ENCODE measurements at regions not wholly inside any gene's neighbourhood (a gene's known extent, or its start where the extent isn't known, plus 50 kb on each side); places are given as distances from the start of the nearest gene placed in this dataset.

- TF ChIP-seq CTCF (IDR thresholded peaks at IDR 0.05): no peak
Observed at GRCh38 chr2:19659024-19659792, 242.6 kb downstream of the TTC32 start.

GRCh38 chr2:19656011-19656410 is 245.8 kb downstream of the TTC32 start:
- TF ChIP-seq CTCF (IDR thresholded peaks at IDR 0.05): no peak

GRCh38 chr2:19654310-19655090 is 247.3 kb downstream of the TTC32 start:
- no peak for TF ChIP-seq CTCF (IDR thresholded peaks at IDR 0.05)

GRCh38 chr2:19653509-19653908 is 248.3 kb downstream of the TTC32 start:
- no peak for TF ChIP-seq CTCF (IDR thresholded peaks at IDR 0.05)

- no peak for TF ChIP-seq CTCF (IDR thresholded peaks at IDR 0.05)
Observed at GRCh38 chr2:19652811-19653210, 249.0 kb downstream of the TTC32 start.

- TF ChIP-seq CTCF (IDR thresholded peaks at IDR 0.05): no peak
Observed at GRCh38 chr2:19651466-19651865, 250.3 kb downstream of the TTC32 start.

GRCh38 chr2:19649785-19650380 is 251.9 kb downstream of the TTC32 start:
- no peak for TF ChIP-seq CTCF (IDR thresholded peaks at IDR 0.05)

Data from LNCAP (cell line).